Upper lobe of left lung (tissue), 4 donors: ENCODE measurements at regions not wholly inside any gene's neighbourhood (a gene's known extent, or its start where the extent isn't known, plus 50 kb on each side); places are given as distances from the start of the nearest gene placed in this dataset.

Experiments used
- POLR2A ChIP-seq, 4 donors: fragments of 450-650 bp; IDR thresholded peaks; one replicate each; pipeline ENCODE4 v1.5.1; 2016 to 2017; ENCODE audit warnings: antibody characterized with exemption in 4 of 4, mild to moderate bottlenecking in 2 of 4
- POLR2AphosphoS5 ChIP-seq, 2 donors: sonication (generic); formaldehyde crosslinking; IDR thresholded peaks; one replicate each; pipeline ENCODE4 v1.5.1; 2017; ENCODE audit warnings: antibody characterized with exemption in 2 of 2
- TF ChIP-seq, protein P1 (sequence below), 6 experiments: fragments of 450-650 bp in 4 of 6; fragments of 200-600 bp in 2 of 6; sonication (generic) in 2 of 6; IDR thresholded peaks; one replicate each; pipeline ENCODE4 v1.5.1; 2016 to 2019; ENCODE audit warnings: antibody characterized with exemption in 6 of 6

DNA sequence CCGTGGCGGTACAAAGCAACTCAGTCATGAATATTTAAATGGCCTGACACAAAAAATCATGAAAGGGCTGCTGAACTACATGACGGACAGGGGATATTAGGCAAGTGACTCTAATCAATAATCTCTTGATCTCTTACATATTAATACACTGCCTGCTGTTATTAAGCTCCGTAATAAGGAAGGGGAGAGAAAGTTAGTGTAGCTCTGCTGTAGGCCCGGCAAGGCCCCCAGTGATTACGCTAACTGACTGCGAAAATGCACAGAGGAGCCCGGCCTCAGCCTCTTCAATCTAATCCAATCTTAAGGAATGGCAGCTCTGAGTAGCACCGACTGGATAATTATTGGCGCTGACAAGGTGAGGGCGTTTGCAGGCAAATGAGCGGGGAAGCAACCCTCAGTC is 583.5 kb upstream of the MKI67 start:
- TF ChIP-seq POLR2AphosphoS5 (IDR thresholded peaks at IDR 0.05) (no peak), POLR2A (IDR thresholded peaks at IDR 0.05) (no peak)
- TF ChIP-seq, protein P1, sequence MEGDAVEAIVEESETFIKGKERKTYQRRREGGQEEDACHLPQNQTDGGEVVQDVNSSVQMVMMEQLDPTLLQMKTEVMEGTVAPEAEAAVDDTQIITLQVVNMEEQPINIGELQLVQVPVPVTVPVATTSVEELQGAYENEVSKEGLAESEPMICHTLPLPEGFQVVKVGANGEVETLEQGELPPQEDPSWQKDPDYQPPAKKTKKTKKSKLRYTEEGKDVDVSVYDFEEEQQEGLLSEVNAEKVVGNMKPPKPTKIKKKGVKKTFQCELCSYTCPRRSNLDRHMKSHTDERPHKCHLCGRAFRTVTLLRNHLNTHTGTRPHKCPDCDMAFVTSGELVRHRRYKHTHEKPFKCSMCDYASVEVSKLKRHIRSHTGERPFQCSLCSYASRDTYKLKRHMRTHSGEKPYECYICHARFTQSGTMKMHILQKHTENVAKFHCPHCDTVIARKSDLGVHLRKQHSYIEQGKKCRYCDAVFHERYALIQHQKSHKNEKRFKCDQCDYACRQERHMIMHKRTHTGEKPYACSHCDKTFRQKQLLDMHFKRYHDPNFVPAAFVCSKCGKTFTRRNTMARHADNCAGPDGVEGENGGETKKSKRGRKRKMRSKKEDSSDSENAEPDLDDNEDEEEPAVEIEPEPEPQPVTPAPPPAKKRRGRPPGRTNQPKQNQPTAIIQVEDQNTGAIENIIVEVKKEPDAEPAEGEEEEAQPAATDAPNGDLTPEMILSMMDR (IDR thresholded peaks at IDR 0.05), result no peak
